Astrocyte of the cerebellum (primary cell): ENCODE measurements at regions not wholly inside any gene's neighbourhood (a gene's known extent, or its start where the extent isn't known, plus 50 kb on each side); places are given as distances from the start of the nearest gene placed in this dataset.

ENCODE experiments used
- DNase-seq: peaks from one replicate; pipeline ENCODE4 v3.0.0-alpha.2; 2011; ENCODE audit warnings: low read depth
- H3K4me3 ChIP-seq: 2 replicates; pipeline ENCODE4 v1.5.1; 2011; ENCODE audit warnings: mild to moderate bottlenecking, low read depth, low read length, moderate library complexity
- in situ Hi-C: cut with HindIII; loops from 2 replicates; pipeline ENCODE4 v1.10.0; 2017; ENCODE audit warnings: low sequenced_read_pairs
- TF ChIP-seq, protein P1 (sequence below): IDR thresholded peaks from 2 replicates; pipeline ENCODE4 v1.5.1; 2012; ENCODE audit warnings: low read length, low read depth, moderate library complexity, mild to moderate bottlenecking; ENCODE audit errors: missing control alignments

- H3K4me3 ChIP-seq, result no peak overlapping the region
- DNase-seq, result no peak
- TF ChIP-seq, protein P1, sequence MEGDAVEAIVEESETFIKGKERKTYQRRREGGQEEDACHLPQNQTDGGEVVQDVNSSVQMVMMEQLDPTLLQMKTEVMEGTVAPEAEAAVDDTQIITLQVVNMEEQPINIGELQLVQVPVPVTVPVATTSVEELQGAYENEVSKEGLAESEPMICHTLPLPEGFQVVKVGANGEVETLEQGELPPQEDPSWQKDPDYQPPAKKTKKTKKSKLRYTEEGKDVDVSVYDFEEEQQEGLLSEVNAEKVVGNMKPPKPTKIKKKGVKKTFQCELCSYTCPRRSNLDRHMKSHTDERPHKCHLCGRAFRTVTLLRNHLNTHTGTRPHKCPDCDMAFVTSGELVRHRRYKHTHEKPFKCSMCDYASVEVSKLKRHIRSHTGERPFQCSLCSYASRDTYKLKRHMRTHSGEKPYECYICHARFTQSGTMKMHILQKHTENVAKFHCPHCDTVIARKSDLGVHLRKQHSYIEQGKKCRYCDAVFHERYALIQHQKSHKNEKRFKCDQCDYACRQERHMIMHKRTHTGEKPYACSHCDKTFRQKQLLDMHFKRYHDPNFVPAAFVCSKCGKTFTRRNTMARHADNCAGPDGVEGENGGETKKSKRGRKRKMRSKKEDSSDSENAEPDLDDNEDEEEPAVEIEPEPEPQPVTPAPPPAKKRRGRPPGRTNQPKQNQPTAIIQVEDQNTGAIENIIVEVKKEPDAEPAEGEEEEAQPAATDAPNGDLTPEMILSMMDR, result no peak
- in situ Hi-C loops, result no loop called here
Measured at GRCh38 chr2:8513601-8514273, 168.1 kb upstream of the ID2 start.

- H3K4me3 ChIP-seq, result no peak overlapping the region
- no peak for DNase-seq
- in situ Hi-C loops, result no loop called here
- TF ChIP-seq, protein P1, result no peak
Measured at GRCh38 chr2:8514274-8514662, 167.6 kb upstream of the ID2 start.

- TF ChIP-seq, protein P1, result no peak
- no peak overlapping the region for H3K4me3 ChIP-seq
- in situ Hi-C loops, result no loop called here
- DNase-seq, result no peak
Measured at GRCh38 chr2:8514796-8515758, 166.8 kb upstream of the ID2 start.

DNA sequence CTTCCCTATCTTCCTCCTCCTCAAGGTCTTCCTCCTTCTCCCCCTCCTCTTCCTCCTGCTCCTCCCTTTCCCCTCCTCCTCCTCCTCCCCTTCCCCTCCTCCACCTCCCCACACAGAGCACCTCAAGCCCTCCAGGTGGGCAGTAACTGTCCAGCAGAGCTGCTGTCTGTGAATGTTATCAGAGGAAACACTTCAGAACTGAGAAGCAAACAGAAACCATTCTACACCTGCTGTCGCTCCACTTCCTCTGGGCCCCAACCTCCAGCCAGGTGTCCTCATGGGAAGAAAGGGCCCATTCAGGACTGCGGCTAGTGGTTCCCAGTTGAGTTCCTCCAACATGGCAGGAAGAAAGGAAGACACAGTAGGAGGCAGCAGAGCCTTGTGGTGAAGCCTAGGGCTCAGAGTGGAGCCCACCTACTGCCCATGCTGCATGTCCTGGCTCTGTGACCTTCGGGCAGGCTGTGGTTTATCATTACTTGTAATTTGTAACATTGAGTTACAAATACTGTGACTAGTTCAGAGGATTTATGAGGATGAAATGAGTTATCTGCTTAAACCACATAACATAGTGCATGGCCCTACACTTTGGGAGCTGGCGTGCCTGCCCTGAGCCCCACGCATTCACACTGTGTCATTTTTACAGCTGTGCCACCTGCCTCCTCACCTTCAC lies 165.9 kb upstream of the ID2 start:
- in situ Hi-C loops, result no loop called here
- TF ChIP-seq, protein P1, result no peak

DNA sequence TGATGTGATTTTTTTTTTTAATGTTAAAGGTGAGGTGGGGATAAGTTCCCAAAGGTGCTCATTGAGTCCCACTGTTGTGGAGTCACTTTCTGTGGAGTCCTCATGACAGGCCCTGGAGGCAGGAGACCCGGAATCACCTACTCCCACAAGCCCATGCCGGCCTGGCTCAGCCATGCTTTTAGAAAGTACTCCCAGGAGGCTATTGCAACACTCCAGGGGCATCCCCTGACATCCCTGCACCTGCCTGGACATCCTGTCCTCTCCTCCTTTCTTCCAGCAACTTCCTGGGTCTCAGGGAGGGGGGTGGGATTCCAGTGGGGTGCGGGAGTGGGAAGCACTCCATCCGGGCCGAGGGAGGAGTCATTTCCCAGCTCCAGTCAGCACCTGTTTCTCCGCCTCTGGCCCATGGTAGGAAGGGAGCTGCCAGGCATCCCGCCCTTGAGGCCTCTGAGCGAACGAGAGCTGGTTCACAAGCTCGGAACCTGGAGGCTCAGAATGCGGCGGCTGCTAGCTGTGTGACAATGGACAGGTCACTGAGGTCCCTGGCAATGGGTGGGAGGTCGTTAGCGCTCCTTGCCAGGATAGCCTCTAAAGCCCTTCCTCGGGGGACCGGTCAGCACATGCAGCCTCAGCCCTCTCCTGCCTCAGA lies 163.9 kb upstream of the ID2 start:
- TF ChIP-seq, protein P1, result no peak
- no peak for DNase-seq
- no peak overlapping the region for H3K4me3 ChIP-seq
- in situ Hi-C loops, result no loop called here

More for the DNA sequence above, 165.9 kb upstream of the ID2 start:
- H3K4me3 ChIP-seq, result no peak overlapping the region
- no peak for DNase-seq
